B cell (primary cell): ENCODE measurements at regions not wholly inside any gene's neighbourhood (a gene's known extent, or its start where the extent isn't known, plus 50 kb on each side); places are given as distances from the start of the nearest gene placed in this dataset.

ENCODE experiments used
- EZH2 ChIP-seq: IDR thresholded peaks from 2 replicates; pipeline ENCODE4 v1.6.1; 2012; ENCODE audit warnings: borderline replicate concordance, low read depth, mild to moderate bottlenecking, moderate library complexity, low read length; ENCODE audit not compliant: insufficient read depth, poor library complexity, severe bottlenecking
- TF ChIP-seq, protein P1 (sequence below): fragments of 200-600 bp; IDR thresholded peaks from one replicate; pipeline ENCODE4 v1.8.0; 2022; ENCODE audit warnings: antibody characterized with exemption, mild to moderate bottlenecking

DNA sequence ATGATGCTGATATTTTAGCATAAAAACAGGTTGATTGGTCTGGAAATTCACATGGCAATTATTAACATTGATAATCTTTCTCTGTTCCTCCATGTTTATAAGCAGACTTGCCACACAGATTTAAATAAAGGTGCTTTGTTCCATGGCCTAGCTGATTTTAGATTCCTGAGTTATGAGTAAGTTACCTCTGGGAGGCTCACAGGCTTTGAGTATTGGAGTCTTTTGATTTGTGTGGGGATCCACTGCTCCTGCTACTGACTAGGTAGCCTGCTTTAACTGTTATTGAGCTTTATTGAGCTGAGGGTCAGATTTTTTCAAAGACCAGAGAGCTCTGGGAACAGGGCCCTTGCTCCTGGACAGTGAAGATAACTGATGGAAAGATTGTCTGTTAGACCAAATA lies 166.1 kb downstream of the ANKRD30B start:
- TF ChIP-seq, protein P1, sequence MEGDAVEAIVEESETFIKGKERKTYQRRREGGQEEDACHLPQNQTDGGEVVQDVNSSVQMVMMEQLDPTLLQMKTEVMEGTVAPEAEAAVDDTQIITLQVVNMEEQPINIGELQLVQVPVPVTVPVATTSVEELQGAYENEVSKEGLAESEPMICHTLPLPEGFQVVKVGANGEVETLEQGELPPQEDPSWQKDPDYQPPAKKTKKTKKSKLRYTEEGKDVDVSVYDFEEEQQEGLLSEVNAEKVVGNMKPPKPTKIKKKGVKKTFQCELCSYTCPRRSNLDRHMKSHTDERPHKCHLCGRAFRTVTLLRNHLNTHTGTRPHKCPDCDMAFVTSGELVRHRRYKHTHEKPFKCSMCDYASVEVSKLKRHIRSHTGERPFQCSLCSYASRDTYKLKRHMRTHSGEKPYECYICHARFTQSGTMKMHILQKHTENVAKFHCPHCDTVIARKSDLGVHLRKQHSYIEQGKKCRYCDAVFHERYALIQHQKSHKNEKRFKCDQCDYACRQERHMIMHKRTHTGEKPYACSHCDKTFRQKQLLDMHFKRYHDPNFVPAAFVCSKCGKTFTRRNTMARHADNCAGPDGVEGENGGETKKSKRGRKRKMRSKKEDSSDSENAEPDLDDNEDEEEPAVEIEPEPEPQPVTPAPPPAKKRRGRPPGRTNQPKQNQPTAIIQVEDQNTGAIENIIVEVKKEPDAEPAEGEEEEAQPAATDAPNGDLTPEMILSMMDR = no peak
- TF ChIP-seq EZH2 = no peak
